ENCODE measurements at regions not wholly inside any gene's neighbourhood (a gene's known extent, or its start where the extent isn't known, plus 50 kb on each side); places are given as distances from the start of the nearest gene placed in this dataset.
"Not testable (repeated sequence)": the region's sequence is repeated elsewhere in the genome, so short reads cannot be mapped to it uniquely, and the experiment has no call there.

- POLR2A ChIA-PET, result no interaction called here
- CTCF ChIA-PET, result interaction anchor here (1.5 kb wide), 1 partner anchor 22 kb away, joined by 3 read pairs; no protein-coding TSS in a partner anchor
- TF ChIP-seq CTCF (IDR thresholded peaks at IDR 0.05; ENCODE audit: control extremely low read depth, extremely low read depth, low read depth, missing control alignments), result no peak
- no peak for DNase-seq (ENCODE audit: extremely low spot score)
These were observed 82.6 kb upstream of the UBE2E1 start for GRCh38 chr3:23723141-23723540.

GRCh38 chr3:23723930-23724329, 81.8 kb upstream of the UBE2E1 start:
- peak; percentile 30 for DNase-seq (ENCODE audit: extremely low spot score)
- ChIA-PET CTCF (interaction anchor here (1.5 kb wide), 1 partner anchor 21 kb away, joined by 3 read pairs; no protein-coding TSS in a partner anchor), POLR2A (no interaction called here)
- no peak for TF ChIP-seq CTCF (IDR thresholded peaks at IDR 0.05; ENCODE audit: control extremely low read depth, extremely low read depth, low read depth, missing control alignments)

GRCh38 chr3:23726811-23727548, 78.8 kb upstream of the UBE2E1 start:
- CTCF ChIA-PET, result interaction anchor here (0.7 to 0.9 kb wide), 2 partner anchors 16 to 96 kb away, joined by 3 read pairs; no protein-coding TSS in a partner anchor
- TF ChIP-seq CTCF (IDR thresholded peaks at IDR 0.05; ENCODE audit: control extremely low read depth, extremely low read depth, low read depth, missing control alignments), result no peak
- POLR2A ChIA-PET, result no interaction called here
- no peak for DNase-seq (ENCODE audit: extremely low spot score)

- ChIA-PET CTCF (interaction anchor here (1.0 to 1.4 kb wide), 3 partner anchors 31 to 80 kb away, joined by 3 to 4 read pairs (median 3); no protein-coding TSS in a partner anchor), POLR2A (no interaction called here)
- no peak for DNase-seq (ENCODE audit: extremely low spot score)
- no peak for TF ChIP-seq CTCF (IDR thresholded peaks at IDR 0.05; ENCODE audit: control extremely low read depth, extremely low read depth, low read depth, missing control alignments)
These were observed 77.1 kb upstream of the UBE2E1 start for GRCh38 chr3:23728601-23729117.

- DNase-seq (ENCODE audit: extremely low spot score); POLR2A ChIA-PET: not testable (repeated sequence)
- CTCF ChIA-PET, result interaction anchor here (1.0 kb wide), 2 partner anchors 32 to 79 kb away, joined by 3 to 4 read pairs; no protein-coding TSS in a partner anchor
These were observed 76.4 kb upstream of the UBE2E1 start for GRCh38 chr3:23729362-23729761.

- POLR2A ChIA-PET, result no interaction called here
These were observed 71.3 kb upstream of the UBE2E1 start for GRCh38 chr3:23734481-23734880.

More at GRCh38 chr3:23734481-23734880, 71.3 kb upstream of the UBE2E1 start:
- DNase-seq (ENCODE audit: extremely low spot score), result no peak
- CTCF ChIA-PET, result interaction anchor here (1.2 kb wide), 2 partner anchors 26 to 132 kb away, joined by 3 read pairs; no protein-coding TSS in a partner anchor
- no peak for TF ChIP-seq CTCF (IDR thresholded peaks at IDR 0.05; ENCODE audit: control extremely low read depth, extremely low read depth, low read depth, missing control alignments)
